ENCODE measurements at regions not wholly inside any gene's neighbourhood (a gene's known extent, or its start where the extent isn't known, plus 50 kb on each side); places are given as distances from the start of the nearest gene placed in this dataset.

GRCh38 chr16:25494292-25494691 is 197.5 kb upstream of the HS3ST4 start:
- Mint-ChIP-seq H3K27ac (no peak overlapping the region), H3K4me1 (no peaks in the 10 kb centered on the region), H3K9me3 (peaks cover 0 to 2% (median 0%) of the 10 kb centered on the region in 8 donors), H3K36me3 (no peaks in the 10 kb centered on the region), H3K27me3 (peaks cover 7 to 15% of the 10 kb centered on the region in 2 donors), H3K4me3 (no peak overlapping the region)
- Histone ChIP-seq H3K4me1 (ENCODE audit: insufficient read depth, low read length) (no peaks in the 10 kb centered on the region), H3K36me3 (ENCODE audit: insufficient read depth, low read length) (no peaks in the 10 kb centered on the region), H3K27ac (ENCODE audit: low read depth, low read length) (no peak overlapping the region), H3K27me3 (ENCODE audit: insufficient read depth, low read length) (no peaks in the 10 kb centered on the region), H3K9me3 (ENCODE audit: control insufficient read depth in 1 of 2, low read length in 2 of 2) (no peaks in the 10 kb centered on the region), H3K4me3 (ENCODE audit: low read length in 2 of 2) (no peak overlapping the region)
- no peak for DNase-seq
- ChIA-PET CTCF (ENCODE audit: partially characterized antibody) (no interaction called here), POLR2A (ENCODE audit: partially characterized antibody) (no interaction called here)
- intact Hi-C loops (cut with micrococcal nuclease): no loop called here

DNA sequence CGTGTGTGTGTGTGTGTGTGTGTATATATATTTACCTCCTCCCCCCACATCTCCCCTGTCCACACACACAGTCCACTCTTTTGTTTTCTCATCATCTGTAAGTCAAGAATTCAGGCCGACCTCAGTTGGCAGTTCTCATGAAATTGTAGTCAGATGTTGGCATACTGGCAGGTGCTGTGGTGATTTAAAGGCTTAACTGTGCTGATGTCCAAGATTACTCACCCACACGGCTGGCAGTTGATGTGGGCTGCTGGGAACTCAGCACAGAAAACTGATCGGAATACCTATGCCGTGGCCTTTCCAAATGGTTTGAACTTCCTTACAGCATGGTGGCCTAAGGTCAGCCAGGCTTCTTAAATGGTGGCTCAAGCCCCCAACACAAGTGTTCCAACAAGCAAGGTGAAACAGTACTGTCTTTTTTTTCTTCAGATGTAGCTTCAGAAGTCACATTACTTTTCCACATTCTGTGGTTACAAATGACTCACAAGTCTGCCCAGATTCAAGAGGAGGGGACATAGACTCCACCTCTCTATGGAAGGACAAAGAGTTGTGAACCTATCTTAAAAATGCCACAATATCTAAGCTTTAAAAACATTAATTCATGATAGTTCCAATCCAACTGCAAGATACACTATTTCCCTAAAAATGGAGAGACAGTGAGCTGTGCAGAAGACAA is 198.5 kb upstream of the HS3ST4 start:
- H3K9me3 Mint-ChIP-seq: peaks cover 0 to 2% (median 0%) of the 10 kb centered on the region in 8 donors
- no peak overlapping the region for H3K27ac Mint-ChIP-seq
- POLR2A ChIA-PET (ENCODE audit: partially characterized antibody): no interaction called here
- no peak for DNase-seq
- intact Hi-C loops (cut with micrococcal nuclease): no loop called here
- Histone ChIP-seq H3K27me3 (ENCODE audit: insufficient read depth, low read length) (no peaks in the 10 kb centered on the region), H3K4me3 (ENCODE audit: low read length in 2 of 2) (no peak overlapping the region), H3K36me3 (ENCODE audit: insufficient read depth, low read length) (no peaks in the 10 kb centered on the region), H3K4me1 (ENCODE audit: insufficient read depth, low read length) (no peaks in the 10 kb centered on the region), H3K9me3 (ENCODE audit: control insufficient read depth in 1 of 2, low read length in 2 of 2) (no peaks in the 10 kb centered on the region), H3K27ac (ENCODE audit: low read depth, low read length) (no peak overlapping the region)
- no peaks in the 10 kb centered on the region for H3K36me3 Mint-ChIP-seq
- peaks cover 5 to 13% of the 10 kb centered on the region in 2 donors for H3K27me3 Mint-ChIP-seq
- no peaks in the 10 kb centered on the region for H3K4me1 Mint-ChIP-seq
- CTCF ChIA-PET (ENCODE audit: partially characterized antibody): no interaction called here
- no peak overlapping the region for H3K4me3 Mint-ChIP-seq

GRCh38 chr16:25488435-25488834 is 203.3 kb upstream of the HS3ST4 start:
- intact Hi-C loops (cut with micrococcal nuclease): no loop called here
- no peak for DNase-seq
- Mint-ChIP-seq H3K9me3 (peaks cover 0 to 16% (median 3%) of the 10 kb centered on the region in 8 donors), H3K36me3 (no peaks in the 10 kb centered on the region), H3K27ac (peak overlapping the region in 1 of 7 donors; percentile 38), H3K27me3 (peaks cover 6 to 8% of the 10 kb centered on the region in 2 donors), H3K4me3 (no peak overlapping the region), H3K4me1 (no peaks in the 10 kb centered on the region)
- Histone ChIP-seq H3K27me3 (ENCODE audit: insufficient read depth, low read length) (no peaks in the 10 kb centered on the region), H3K9me3 (ENCODE audit: control insufficient read depth in 1 of 2, low read length in 2 of 2) (no peaks in the 10 kb centered on the region), H3K36me3 (ENCODE audit: insufficient read depth, low read length) (no peaks in the 10 kb centered on the region), H3K4me1 (ENCODE audit: insufficient read depth, low read length) (no peaks in the 10 kb centered on the region), H3K27ac (ENCODE audit: low read depth, low read length) (no peak overlapping the region), H3K4me3 (ENCODE audit: low read length in 2 of 2) (no peak overlapping the region)
- ChIA-PET CTCF (ENCODE audit: partially characterized antibody) (no interaction called here), POLR2A (ENCODE audit: partially characterized antibody) (no interaction called here)

GRCh38 chr16:25487888-25488287 is 203.9 kb upstream of the HS3ST4 start:
- ChIA-PET POLR2A (ENCODE audit: partially characterized antibody) (no interaction called here), CTCF (ENCODE audit: partially characterized antibody) (interaction anchor here (1.1 kb wide), 1 partner anchor 10 kb away, joined by 3 read pairs; no protein-coding TSS in a partner anchor)
- intact Hi-C loops (cut with micrococcal nuclease): no loop called here
- no peak overlapping the region for H3K27ac Mint-ChIP-seq
- H3K36me3 Mint-ChIP-seq: no peaks in the 10 kb centered on the region
- no peak overlapping the region for H3K27ac ChIP-seq (ENCODE audit: low read depth, low read length)
- no peaks in the 10 kb centered on the region for H3K4me1 Mint-ChIP-seq
- no peaks in the 10 kb centered on the region for H3K27me3 ChIP-seq (ENCODE audit: insufficient read depth, low read length)
- H3K36me3 ChIP-seq (ENCODE audit: insufficient read depth, low read length): no peaks in the 10 kb centered on the region
- no peak overlapping the region for H3K4me3 Mint-ChIP-seq
- no peaks in the 10 kb centered on the region for H3K4me1 ChIP-seq (ENCODE audit: insufficient read depth, low read length)
- DNase-seq: no peak
- H3K9me3 ChIP-seq (ENCODE audit: control insufficient read depth in 1 of 2, low read length in 2 of 2): no peaks in the 10 kb centered on the region
- H3K9me3 Mint-ChIP-seq: peaks cover 0 to 16% (median 3%) of the 10 kb centered on the region in 8 donors
- H3K27me3 Mint-ChIP-seq: peaks cover 6 to 10% of the 10 kb centered on the region in 2 donors
- no peak overlapping the region for H3K4me3 ChIP-seq (ENCODE audit: low read length in 2 of 2)

DNA sequence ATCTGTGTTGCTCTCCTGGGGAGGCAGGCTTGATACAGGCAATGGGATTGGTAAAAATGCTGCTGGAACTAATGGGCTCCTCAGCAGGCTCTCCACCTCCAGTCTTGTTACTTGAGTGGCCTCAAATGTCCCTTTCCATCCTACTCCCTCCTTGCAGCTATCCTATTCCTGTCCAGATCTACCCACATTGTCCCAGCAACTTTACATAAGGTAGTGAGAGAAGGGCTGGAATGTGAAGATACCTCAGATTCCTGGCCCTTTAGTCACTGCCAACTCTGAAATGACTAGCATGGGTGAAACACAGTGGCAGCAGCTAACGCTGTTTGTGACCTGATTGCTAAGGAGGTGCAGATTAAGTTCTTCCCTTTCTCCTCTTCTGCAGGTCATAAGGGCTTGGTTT is 210.1 kb upstream of the HS3ST4 start:
- ChIA-PET CTCF (ENCODE audit: partially characterized antibody) (no interaction called here), POLR2A (ENCODE audit: partially characterized antibody) (no interaction called here)
- H3K27ac Mint-ChIP-seq: no peak overlapping the region
- H3K9me3 Mint-ChIP-seq: peaks cover 0 to 3% (median 0%) of the 10 kb centered on the region in 8 donors
- Histone ChIP-seq H3K4me3 (ENCODE audit: low read length in 2 of 2) (no peak overlapping the region), H3K27me3 (ENCODE audit: insufficient read depth, low read length) (no peaks in the 10 kb centered on the region), H3K9me3 (ENCODE audit: control insufficient read depth in 1 of 2, low read length in 2 of 2) (no peaks in the 10 kb centered on the region), H3K27ac (ENCODE audit: low read depth, low read length) (no peak overlapping the region), H3K4me1 (ENCODE audit: insufficient read depth, low read length) (no peaks in the 10 kb centered on the region), H3K36me3 (ENCODE audit: insufficient read depth, low read length) (no peaks in the 10 kb centered on the region)
- H3K36me3 Mint-ChIP-seq: no peaks in the 10 kb centered on the region
- no peak for DNase-seq
- intact Hi-C loops (cut with micrococcal nuclease): no loop called here
- no peak overlapping the region for H3K4me3 Mint-ChIP-seq
- H3K27me3 Mint-ChIP-seq: peaks cover 0 to 4% of the 10 kb centered on the region in 2 donors
- no peaks in the 10 kb centered on the region for H3K4me1 Mint-ChIP-seq

DNA sequence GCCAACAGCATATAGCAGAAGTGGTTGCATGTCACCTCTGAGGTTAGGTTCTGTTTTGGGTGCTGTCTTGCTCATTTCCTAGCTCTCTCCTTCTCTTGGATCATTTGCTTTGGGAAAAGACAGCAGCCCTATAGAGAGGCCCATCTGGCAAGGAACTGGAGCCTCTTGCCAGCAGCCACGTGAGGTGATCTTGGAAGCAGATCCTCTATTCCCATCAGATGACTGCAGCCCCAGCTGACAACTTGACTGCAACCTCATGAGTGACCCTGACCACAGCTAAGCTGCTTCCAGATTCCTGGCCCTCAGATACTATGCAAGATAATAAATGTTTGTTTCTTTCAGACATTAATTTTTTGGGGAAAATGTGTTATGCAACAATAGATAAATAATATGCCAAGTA is 213.3 kb upstream of the HS3ST4 start:
- ChIA-PET CTCF (ENCODE audit: partially characterized antibody) (interaction anchor here (1.0 kb wide), 1 partner anchor 9 kb away, joined by 3 read pairs; no protein-coding TSS in a partner anchor), POLR2A (ENCODE audit: partially characterized antibody) (no interaction called here)
- no peak overlapping the region for H3K27ac ChIP-seq (ENCODE audit: low read depth, low read length)
- peaks cover 2 to 4% of the 10 kb centered on the region in 2 donors for H3K27me3 Mint-ChIP-seq
- H3K4me1 Mint-ChIP-seq: no peaks in the 10 kb centered on the region
- no peaks in the 10 kb centered on the region for H3K9me3 ChIP-seq (ENCODE audit: control insufficient read depth in 1 of 2, low read length in 2 of 2)
- intact Hi-C loops (cut with micrococcal nuclease): no loop called here
- H3K27me3 ChIP-seq (ENCODE audit: insufficient read depth, low read length): no peaks in the 10 kb centered on the region
- no peaks in the 10 kb centered on the region for H3K4me1 ChIP-seq (ENCODE audit: insufficient read depth, low read length)
- H3K9me3 Mint-ChIP-seq: peaks cover 0 to 2% (median 0%) of the 10 kb centered on the region in 8 donors
- no peaks in the 10 kb centered on the region for H3K36me3 Mint-ChIP-seq
- no peaks in the 10 kb centered on the region for H3K36me3 ChIP-seq (ENCODE audit: insufficient read depth, low read length)
- H3K27ac Mint-ChIP-seq: no peak overlapping the region
- H3K4me3 Mint-ChIP-seq: no peak overlapping the region
- DNase-seq: no peak
- H3K4me3 ChIP-seq (ENCODE audit: low read length in 2 of 2): no peak overlapping the region

GRCh38 chr16:25464058-25464457 is 206.4 kb upstream of the ZKSCAN2 start:
- no peaks in the 10 kb centered on the region for H3K9me3 Mint-ChIP-seq
- peaks cover 3% of the 10 kb centered on the region in 2 donors for H3K27me3 Mint-ChIP-seq
- CTCF ChIA-PET (ENCODE audit: partially characterized antibody): no interaction called here
- H3K36me3 Mint-ChIP-seq: no peaks in the 10 kb centered on the region
- no peak overlapping the region for H3K27ac ChIP-seq (ENCODE audit: low read depth, low read length)
- POLR2A ChIA-PET (ENCODE audit: partially characterized antibody): no interaction called here
- H3K4me3 ChIP-seq (ENCODE audit: low read length in 2 of 2): no peak overlapping the region
- no peak overlapping the region for H3K4me3 Mint-ChIP-seq
- H3K36me3 ChIP-seq (ENCODE audit: insufficient read depth, low read length): no peaks in the 10 kb centered on the region
- H3K27me3 ChIP-seq (ENCODE audit: insufficient read depth, low read length): no peaks in the 10 kb centered on the region
- intact Hi-C loops (cut with micrococcal nuclease): no loop called here
- no peaks in the 10 kb centered on the region for H3K4me1 ChIP-seq (ENCODE audit: insufficient read depth, low read length)
- no peaks in the 10 kb centered on the region for H3K9me3 ChIP-seq (ENCODE audit: control insufficient read depth in 1 of 2, low read length in 2 of 2)
- H3K4me1 Mint-ChIP-seq: no peaks in the 10 kb centered on the region
- no peak overlapping the region for H3K27ac Mint-ChIP-seq
- DNase-seq: no peak

All from CD4-positive, alpha-beta memory T cell (primary cell).